Progenitor cell of endocrine pancreas (in vitro differentiated cells): ENCODE measurements at regions not wholly inside any gene's neighbourhood (a gene's known extent, or its start where the extent isn't known, plus 50 kb on each side); places are given as distances from the start of the nearest gene placed in this dataset.
"Not testable (repeated sequence)": the region's sequence is repeated elsewhere in the genome, so short reads cannot be mapped to it uniquely, and the experiment has no call there.

ENCODE experiments used
- DNase-seq: peaks from one replicate; pipeline ENCODE4 v3.0.0; 2021; ENCODE audit warnings: low spot score; ENCODE audit not compliant: unreplicated experiment
- H3K27ac Mint-ChIP-seq: 2 replicates; pipeline ENCODE4 v1.8.0; 2021; ENCODE audit warnings: mild to moderate bottlenecking, moderate library complexity, mixed read lengths
- H3K27me3 Mint-ChIP-seq: 2 replicates; pipeline ENCODE4 v1.8.0; 2021; ENCODE audit warnings: mixed read lengths
- H3K36me3 Mint-ChIP-seq: 2 replicates; pipeline ENCODE4 v1.8.0; 2022; ENCODE audit warnings: mixed read lengths; ENCODE audit not compliant: insufficient read depth
- H3K4me1 Mint-ChIP-seq: 2 replicates; pipeline ENCODE4 v1.8.0; 2021; ENCODE audit warnings: low read depth, mixed read lengths
- H3K4me3 Mint-ChIP-seq: 2 replicates; pipeline ENCODE4 v1.8.0; 2021; ENCODE audit warnings: low read depth, mild to moderate bottlenecking, moderate library complexity, mixed read lengths
- H3K9me3 Mint-ChIP-seq: 2 replicates; pipeline ENCODE4 v1.8.0; 2021; ENCODE audit warnings: low read depth, mixed read lengths
- CTCF ChIP-seq: fragments of 200-600 bp; sonication (generic); IDR thresholded peaks from one replicate; pipeline ENCODE4 v1.5.0; 2021; ENCODE audit warnings: antibody characterized with exemption, mild to moderate bottlenecking; ENCODE audit not compliant: unreplicated experiment

- DNase-seq = no peak
- H3K9me3 Mint-ChIP-seq = no peaks in the 10 kb centered on the region
- TF ChIP-seq CTCF = no peak
- H3K27ac Mint-ChIP-seq = no peak overlapping the region
- H3K36me3 Mint-ChIP-seq = no peaks in the 10 kb centered on the region
- H3K4me1 Mint-ChIP-seq = peaks cover 2% of the 10 kb centered on the region
- peaks cover 4% of the 10 kb centered on the region for H3K27me3 Mint-ChIP-seq
- H3K4me3 Mint-ChIP-seq = no peak overlapping the region
Measured at GRCh38 chr1:229017091-229017490, 253.8 kb upstream of the RAB4A start.

GRCh38 chr1:229018674-229019295 lies 252.1 kb upstream of the RAB4A start:
- H3K27me3 Mint-ChIP-seq = peaks cover 4% of the 10 kb centered on the region
- no peak for DNase-seq
- no peak overlapping the region for H3K27ac Mint-ChIP-seq
- H3K4me3 Mint-ChIP-seq = no peak overlapping the region
- H3K9me3 Mint-ChIP-seq = no peaks in the 10 kb centered on the region
- H3K4me1 Mint-ChIP-seq = peaks cover 12% of the 10 kb centered on the region
- no peak for TF ChIP-seq CTCF
- H3K36me3 Mint-ChIP-seq = no peaks in the 10 kb centered on the region

- H3K27me3 Mint-ChIP-seq = peaks cover 4% of the 10 kb centered on the region
- DNase-seq = no peak
- H3K27ac Mint-ChIP-seq = no peak overlapping the region
- H3K4me3 Mint-ChIP-seq = no peak overlapping the region
- no peak for TF ChIP-seq CTCF
- no peaks in the 10 kb centered on the region for H3K36me3 Mint-ChIP-seq
- H3K9me3 Mint-ChIP-seq = no peaks in the 10 kb centered on the region
- H3K4me1 Mint-ChIP-seq = peaks cover 12% of the 10 kb centered on the region
Measured at GRCh38 chr1:229019663-229020271, 251.1 kb upstream of the RAB4A start.

GRCh38 chr1:229021034-229021433 lies 249.9 kb upstream of the RAB4A start:
- not testable (repeated sequence) for H3K36me3 Mint-ChIP-seq, H3K27ac Mint-ChIP-seq, H3K4me1 Mint-ChIP-seq, H3K4me3 Mint-ChIP-seq, H3K27me3 Mint-ChIP-seq, DNase-seq, H3K9me3 Mint-ChIP-seq

GRCh38 chr1:229022595-229023333 lies 248.1 kb upstream of the RAB4A start:
- Mint-ChIP-seq H3K4me3 (no peak overlapping the region), H3K36me3 (no peaks in the 10 kb centered on the region), H3K27me3 (peaks cover 7% of the 10 kb centered on the region), H3K9me3 (no peaks in the 10 kb centered on the region), H3K27ac (no peak overlapping the region), H3K4me1 (peaks cover 19% of the 10 kb centered on the region)
- no peak for TF ChIP-seq CTCF
- no peak for DNase-seq
